ENCODE measurements at regions not wholly inside any gene's neighbourhood (a gene's known extent, or its start where the extent isn't known, plus 50 kb on each side); places are given as distances from the start of the nearest gene placed in this dataset.

DNA sequence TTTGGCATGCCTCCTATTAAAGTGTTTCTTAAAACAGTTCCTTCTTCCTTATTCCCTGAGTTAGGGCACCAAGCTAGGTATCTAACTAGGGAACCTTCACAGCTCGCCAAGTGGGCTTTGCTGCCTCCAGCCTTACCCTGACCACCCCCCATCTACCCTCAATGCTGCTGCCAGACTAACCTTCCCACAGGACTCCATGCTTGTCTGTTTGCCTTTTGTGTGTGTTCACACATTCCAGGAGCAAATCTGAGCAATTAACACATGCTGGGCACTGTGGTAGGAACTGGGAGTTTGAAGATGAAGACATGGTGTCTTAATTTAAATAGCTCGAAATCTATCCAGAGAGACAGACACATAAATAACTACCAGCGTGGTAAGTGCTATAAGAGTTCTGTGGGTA lies 185.2 kb downstream of the MZT1 start:
- no peak for DNase-seq
- Histone ChIP-seq H3K27me3 (no peaks in the 10 kb centered on the region), H3K9me3 (no peaks in the 10 kb centered on the region), H3K4me1 (ENCODE audit: insufficient read depth) (no peaks in the 10 kb centered on the region), H3K36me3 (no peaks in the 10 kb centered on the region), H3K27ac (no peak overlapping the region), H3K4me3 (no peak overlapping the region)
- intact Hi-C loops (cut with DNase I): no loop called here
- 96% methylated on average over 3 of the region's 3 CpGs for WGBS, 3 donors
- no peak for TF ChIP-seq EP300 (IDR thresholded peaks at IDR 0.05)
- TF ChIP-seq POLR2A (IDR thresholded peaks at IDR 0.05): no peak
- TF ChIP-seq, protein P1, sequence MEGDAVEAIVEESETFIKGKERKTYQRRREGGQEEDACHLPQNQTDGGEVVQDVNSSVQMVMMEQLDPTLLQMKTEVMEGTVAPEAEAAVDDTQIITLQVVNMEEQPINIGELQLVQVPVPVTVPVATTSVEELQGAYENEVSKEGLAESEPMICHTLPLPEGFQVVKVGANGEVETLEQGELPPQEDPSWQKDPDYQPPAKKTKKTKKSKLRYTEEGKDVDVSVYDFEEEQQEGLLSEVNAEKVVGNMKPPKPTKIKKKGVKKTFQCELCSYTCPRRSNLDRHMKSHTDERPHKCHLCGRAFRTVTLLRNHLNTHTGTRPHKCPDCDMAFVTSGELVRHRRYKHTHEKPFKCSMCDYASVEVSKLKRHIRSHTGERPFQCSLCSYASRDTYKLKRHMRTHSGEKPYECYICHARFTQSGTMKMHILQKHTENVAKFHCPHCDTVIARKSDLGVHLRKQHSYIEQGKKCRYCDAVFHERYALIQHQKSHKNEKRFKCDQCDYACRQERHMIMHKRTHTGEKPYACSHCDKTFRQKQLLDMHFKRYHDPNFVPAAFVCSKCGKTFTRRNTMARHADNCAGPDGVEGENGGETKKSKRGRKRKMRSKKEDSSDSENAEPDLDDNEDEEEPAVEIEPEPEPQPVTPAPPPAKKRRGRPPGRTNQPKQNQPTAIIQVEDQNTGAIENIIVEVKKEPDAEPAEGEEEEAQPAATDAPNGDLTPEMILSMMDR (IDR thresholded peaks at IDR 0.05): no peak

- no peaks in the 10 kb centered on the region for H3K4me1 ChIP-seq (ENCODE audit: insufficient read depth)
- 92% methylated on average over 6 of the region's 6 CpGs for WGBS, 3 donors
These were observed 185.8 kb downstream of the MZT1 start for GRCh38 chr13:72541674-72542073.

DNA sequence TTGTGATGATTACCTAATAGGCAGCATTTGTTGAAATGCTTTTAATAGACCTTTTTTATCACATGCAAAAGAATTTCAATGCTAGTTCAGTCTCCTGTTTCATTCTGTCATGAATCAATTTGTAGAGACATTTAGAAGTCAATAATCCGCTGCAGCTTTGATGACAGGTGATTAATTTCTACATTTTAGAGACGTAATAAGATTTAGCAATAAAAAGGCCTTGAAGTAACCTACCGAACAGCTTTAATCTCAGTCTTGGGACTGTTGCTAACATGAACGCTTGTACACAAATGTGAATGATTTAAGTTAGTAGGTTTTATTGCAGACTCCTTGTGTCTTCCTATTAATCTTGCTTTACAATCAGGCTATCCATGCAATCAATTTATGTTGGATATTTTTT lies 186.5 kb downstream of the MZT1 start:
- Histone ChIP-seq H3K27ac (no peak overlapping the region), H3K4me1 (ENCODE audit: insufficient read depth) (no peaks in the 10 kb centered on the region), H3K27me3 (no peaks in the 10 kb centered on the region), H3K9me3 (no peaks in the 10 kb centered on the region), H3K4me3 (no peak overlapping the region), H3K36me3 (no peaks in the 10 kb centered on the region)
- 59 to 92% (median 72%) methylated on average over 4 of the region's 4 CpGs for WGBS, 3 donors
- TF ChIP-seq POLR2A (IDR thresholded peaks at IDR 0.05) (no peak), EP300 (IDR thresholded peaks at IDR 0.05) (no peak)
- TF ChIP-seq, protein P1 (IDR thresholded peaks at IDR 0.05): no peak
- intact Hi-C loops (cut with DNase I): no loop called here
- DNase-seq: no peak

More at GRCh38 chr13:72541674-72542073, 185.8 kb downstream of the MZT1 start:
- no peak for DNase-seq
- no peak for TF ChIP-seq POLR2A (IDR thresholded peaks at IDR 0.05)
- TF ChIP-seq, protein P1 (IDR thresholded peaks at IDR 0.05): no peak
- TF ChIP-seq EP300 (IDR thresholded peaks at IDR 0.05): no peak
- H3K27me3 ChIP-seq: no peaks in the 10 kb centered on the region
- H3K27ac ChIP-seq: no peak overlapping the region
- intact Hi-C loops (cut with DNase I): no loop called here
- no peaks in the 10 kb centered on the region for H3K36me3 ChIP-seq
- H3K9me3 ChIP-seq: no peaks in the 10 kb centered on the region
- H3K4me3 ChIP-seq: no peak overlapping the region

- no peak overlapping the region for H3K27ac ChIP-seq
- H3K27me3 ChIP-seq: no peaks in the 10 kb centered on the region
- no peak for DNase-seq
- WGBS, 3 donors: 34 to 90% (median 50%) methylated on average over 1 of the region's 1 CpG
- no peaks in the 10 kb centered on the region for H3K9me3 ChIP-seq
- no peaks in the 10 kb centered on the region for H3K36me3 ChIP-seq
- intact Hi-C loops (cut with DNase I): no loop called here
- no peaks in the 10 kb centered on the region for H3K4me1 ChIP-seq (ENCODE audit: insufficient read depth)
- TF ChIP-seq POLR2A (IDR thresholded peaks at IDR 0.05) (no peak), EP300 (IDR thresholded peaks at IDR 0.05) (no peak)
- TF ChIP-seq, protein P1 (IDR thresholded peaks at IDR 0.05): no peak
- H3K4me3 ChIP-seq: no peak overlapping the region
These were observed 187.5 kb downstream of the MZT1 start for GRCh38 chr13:72539925-72540324.

GRCh38 chr13:72537782-72538181 lies 189.6 kb downstream of the MZT1 start:
- DNase-seq: no peak
- Histone ChIP-seq H3K9me3 (no peaks in the 10 kb centered on the region), H3K27ac (no peak overlapping the region), H3K4me3 (no peak overlapping the region), H3K27me3 (no peaks in the 10 kb centered on the region), H3K4me1 (ENCODE audit: insufficient read depth) (no peaks in the 10 kb centered on the region), H3K36me3 (no peaks in the 10 kb centered on the region)
- TF ChIP-seq POLR2A (IDR thresholded peaks at IDR 0.05): no peak
- TF ChIP-seq, protein P1 (IDR thresholded peaks at IDR 0.05): no peak
- intact Hi-C loops (cut with DNase I): no loop called here
- WGBS, 3 donors: 94 to 95% (median 95%) methylated on average over 2 of the region's 2 CpGs

Data from ovary (tissue), 7 donors.